Naive thymus-derived CD4-positive, alpha-beta T cell (primary cell): ENCODE measurements at regions not wholly inside any gene's neighbourhood (a gene's known extent, or its start where the extent isn't known, plus 50 kb on each side); places are given as distances from the start of the nearest gene placed in this dataset.

Source experiments
- ATAC-seq: fragments of 150-1000 bp; cut with Tn5 transposase; 2 replicates; pipeline ENCODE4 v1.10.0; 2021; ENCODE audit warnings: mild to moderate bottlenecking, moderate library complexity
- CTCF ChIA-PET: fragments of 350-600 bp; sonication (Branson Sonifier 250); formaldehyde crosslinking; loops from one replicate; lab custom pipeline; 2021; ENCODE audit warnings: antibody characterized with exemption; lab: Charles Lee
- POLR2A ChIA-PET: fragments of 350-600 bp; sonication (Branson Sonifier 250); formaldehyde crosslinking; loops from one replicate; lab custom pipeline; 2021; ENCODE audit warnings: antibody characterized with exemption, inconsistent platforms; lab: Charles Lee
- DNase-seq, 9 donors: peaks; one replicate each; pipeline versions ENCODE4 v3.0.0 to v3.0.0-alpha.2; 2020 to 2022; ENCODE audit warnings: mixed read lengths in 1 of 9
- H3K27ac ChIP-seq: one replicate; pipeline ENCODE4 v1.7.0; 2013; ENCODE audit warnings: mild to moderate bottlenecking, low read depth, low read length, moderate library complexity
- H3K27me3 ChIP-seq, 2 donors: one replicate each; pipeline ENCODE4 v1.7.0; 2013; ENCODE audit warnings: low read length in 2 of 2, mild to moderate bottlenecking in 2 of 2, moderate library complexity in 2 of 2; ENCODE audit not compliant: control insufficient read depth in 2 of 2, insufficient read depth in 2 of 2
- H3K36me3 ChIP-seq, 3 experiments: 1 replicate in 2 of 3; 2 replicates in 1 of 3; pipeline ENCODE4 v1.7.0; 2013; ENCODE audit warnings: low read length in 3 of 3, mild to moderate bottlenecking in 3 of 3, moderate library complexity in 1 of 3; ENCODE audit not compliant: insufficient read depth in 3 of 3, control insufficient read depth in 2 of 3
- H3K4me1 ChIP-seq, 2 donors: one replicate each; pipeline ENCODE4 v1.7.0; 2013; ENCODE audit warnings: low read length in 2 of 2, mild to moderate bottlenecking in 2 of 2, moderate library complexity in 1 of 2; ENCODE audit not compliant: control insufficient read depth in 2 of 2, insufficient read depth in 2 of 2
- H3K4me3 ChIP-seq: 2 replicates; pipeline ENCODE4 v1.7.0; 2013; ENCODE audit warnings: mild to moderate bottlenecking, low read length
- H3K9me3 ChIP-seq, 3 experiments: 1 replicate in 2 of 3; 2 replicates in 1 of 3; pipeline ENCODE4 v1.7.0; 2013; ENCODE audit warnings: low read length in 3 of 3; ENCODE audit not compliant: control insufficient read depth in 2 of 3
- H3K27ac Mint-ChIP-seq, 9 donors: one replicate each; pipeline ENCODE4 v1.8.0; 2020 to 2022; ENCODE audit warnings: mixed read lengths in 9 of 9, mild to moderate bottlenecking in 8 of 9, moderate library complexity in 5 of 9, inconsistent platforms in 2 of 9
- H3K27me3 Mint-ChIP-seq, 5 donors: one replicate each; pipeline ENCODE4 v1.8.0; 2021 to 2022; ENCODE audit warnings: mixed read lengths in 5 of 5, mild to moderate bottlenecking in 1 of 5
- H3K36me3 Mint-ChIP-seq, 5 donors: one replicate each; pipeline ENCODE4 v1.8.0; 2020 to 2022; ENCODE audit warnings: mixed read lengths in 5 of 5, mild to moderate bottlenecking in 3 of 5, inconsistent platforms in 1 of 5
- H3K4me1 Mint-ChIP-seq, 7 donors: one replicate each; pipeline ENCODE4 v1.8.0; 2020 to 2022; ENCODE audit warnings: mixed read lengths in 7 of 7, mild to moderate bottlenecking in 3 of 7, inconsistent platforms in 1 of 7
- H3K4me3 Mint-ChIP-seq, 10 donors: one replicate each; pipeline ENCODE4 v1.8.0; 2020 to 2022; ENCODE audit warnings: mild to moderate bottlenecking in 10 of 10, mixed read lengths in 10 of 10, moderate library complexity in 6 of 10, inconsistent platforms in 2 of 10
- H3K9me3 Mint-ChIP-seq, 11 donors: one replicate each; pipeline ENCODE4 v1.8.0; 2020 to 2022; ENCODE audit warnings: mixed read lengths in 11 of 11, mild to moderate bottlenecking in 4 of 11, inconsistent platforms in 1 of 11, moderate library complexity in 1 of 11
- intact Hi-C, 2 donors: fragments of 100-400 bp; cut with micrococcal nuclease; formaldehyde crosslinking; loops; one replicate each; pipeline ENCODE4 v1.15.1; 2023

- Mint-ChIP-seq H3K27me3 (peaks cover 20 to 44% (median 33%) of the 10 kb centered on the region in 5 donors), H3K27ac (no peak overlapping the region), H3K4me1 (peaks cover 0 to 9% (median 6%) of the 10 kb centered on the region in 7 donors), H3K36me3 (peaks cover 0 to 8% (median 4%) of the 10 kb centered on the region in 5 donors), H3K4me3 (no peak overlapping the region), H3K9me3 (peaks cover 0 to 21% (median 6%) of the 10 kb centered on the region in 11 donors)
- intact Hi-C loops: no loop called here
- H3K9me3 ChIP-seq: no peaks in the 10 kb centered on the region
- ATAC-seq (no peak), DNase-seq (no peak)
- no peak overlapping the region for H3K27ac ChIP-seq
- ChIA-PET CTCF (no interaction called here), POLR2A (no interaction called here)
- H3K4me1 ChIP-seq: no peaks in the 10 kb centered on the region
- H3K4me3 ChIP-seq: no peak overlapping the region
- H3K27me3 ChIP-seq: no peaks in the 10 kb centered on the region
- H3K36me3 ChIP-seq: no peaks in the 10 kb centered on the region
These were observed 84.5 kb upstream of the FAM20C start for GRCh38 chr7:107907-108306.

- Mint-ChIP-seq H3K27ac (no peak overlapping the region), H3K9me3 (peaks cover 3 to 33% (median 11%) of the 10 kb centered on the region in 11 donors), H3K4me3 (no peak overlapping the region), H3K4me1 (peaks cover 0 to 7% (median 4%) of the 10 kb centered on the region in 7 donors), H3K27me3 (peaks cover 27 to 56% (median 43%) of the 10 kb centered on the region in 5 donors), H3K36me3 (peaks cover 0 to 20% (median 4%) of the 10 kb centered on the region in 5 donors)
- ChIA-PET CTCF (no interaction called here), POLR2A (no interaction called here)
- Histone ChIP-seq H3K36me3 (no peaks in the 10 kb centered on the region), H3K4me1 (no peaks in the 10 kb centered on the region), H3K27me3 (no peaks in the 10 kb centered on the region), H3K27ac (no peak overlapping the region), H3K4me3 (no peak overlapping the region), H3K9me3 (no peaks in the 10 kb centered on the region)
- intact Hi-C loops: no loop called here
- ATAC-seq: no peak
- no peak for DNase-seq
These were observed 83.3 kb upstream of the FAM20C start for GRCh38 chr7:109094-109493.

GRCh38 chr7:109898-110556, 82.3 kb upstream of the FAM20C start:
- H3K27me3 Mint-ChIP-seq: peaks cover 33 to 59% (median 48%) of the 10 kb centered on the region in 5 donors
- POLR2A ChIA-PET: no interaction called here
- no peak overlapping the region for H3K27ac Mint-ChIP-seq
- peaks cover 0 to 4% (median 0%) of the 10 kb centered on the region in 7 donors for H3K4me1 Mint-ChIP-seq
- DNase-seq (no peak), ATAC-seq (no peak)
- intact Hi-C loops: no loop called here
- Histone ChIP-seq H3K9me3 (no peaks in the 10 kb centered on the region), H3K4me1 (no peaks in the 10 kb centered on the region), H3K27ac (no peak overlapping the region), H3K4me3 (no peak overlapping the region), H3K36me3 (no peaks in the 10 kb centered on the region), H3K27me3 (no peaks in the 10 kb centered on the region)
- H3K4me3 Mint-ChIP-seq: no peak overlapping the region
- peaks cover 0 to 22% (median 4%) of the 10 kb centered on the region in 5 donors for H3K36me3 Mint-ChIP-seq
- peaks cover 7 to 39% (median 13%) of the 10 kb centered on the region in 11 donors for H3K9me3 Mint-ChIP-seq
- CTCF ChIA-PET: no interaction called here

GRCh38 chr7:110557-111232, 81.7 kb upstream of the FAM20C start:
- no peak for DNase-seq
- H3K27me3 Mint-ChIP-seq: peaks cover 37 to 61% (median 50%) of the 10 kb centered on the region in 5 donors
- H3K27me3 ChIP-seq: no peaks in the 10 kb centered on the region
- POLR2A ChIA-PET: no interaction called here
- intact Hi-C loops: no loop called here
- H3K27ac Mint-ChIP-seq: no peak overlapping the region
- H3K27ac ChIP-seq: no peak overlapping the region
- H3K4me3 Mint-ChIP-seq: no peak overlapping the region
- peaks cover 8 to 42% (median 12%) of the 10 kb centered on the region in 11 donors for H3K9me3 Mint-ChIP-seq
- H3K36me3 Mint-ChIP-seq: peaks cover 0 to 22% (median 4%) of the 10 kb centered on the region in 5 donors
- H3K4me3 ChIP-seq: no peak overlapping the region
- no peaks in the 10 kb centered on the region for H3K9me3 ChIP-seq
- no peaks in the 10 kb centered on the region for H3K4me1 ChIP-seq
- peaks cover 0 to 6% (median 0%) of the 10 kb centered on the region in 7 donors for H3K4me1 Mint-ChIP-seq
- no peaks in the 10 kb centered on the region for H3K36me3 ChIP-seq
- CTCF ChIA-PET: no interaction called here
- no peak for ATAC-seq

- no peaks in the 10 kb centered on the region for H3K9me3 ChIP-seq
- ATAC-seq (no peak), DNase-seq (no peak)
- Mint-ChIP-seq H3K27me3 (peaks cover 39 to 68% (median 51%) of the 10 kb centered on the region in 5 donors), H3K27ac (no peak overlapping the region), H3K9me3 (peaks cover 8 to 42% (median 12%) of the 10 kb centered on the region in 11 donors), H3K36me3 (peaks cover 0 to 22% (median 4%) of the 10 kb centered on the region in 5 donors), H3K4me1 (peaks cover 0 to 7% (median 0%) of the 10 kb centered on the region in 7 donors), H3K4me3 (no peak overlapping the region)
- H3K4me3 ChIP-seq: no peak overlapping the region
- H3K27ac ChIP-seq: no peak overlapping the region
- ChIA-PET CTCF (no interaction called here), POLR2A (no interaction called here)
- H3K27me3 ChIP-seq: no peaks in the 10 kb centered on the region
- no peaks in the 10 kb centered on the region for H3K36me3 ChIP-seq
- intact Hi-C loops: no loop called here
- no peaks in the 10 kb centered on the region for H3K4me1 ChIP-seq
These were observed 80.8 kb upstream of the FAM20C start for GRCh38 chr7:111591-111990.

- H3K4me3 ChIP-seq: no peak overlapping the region
- ATAC-seq (peak; percentile 67), DNase-seq (no peak)
- CTCF ChIA-PET: no interaction called here
- H3K27me3 Mint-ChIP-seq: peaks cover 39 to 75% (median 52%) of the 10 kb centered on the region in 5 donors
- H3K27ac ChIP-seq: no peak overlapping the region
- POLR2A ChIA-PET: no interaction called here
- intact Hi-C loops: no loop called here
- H3K27ac Mint-ChIP-seq: no peak overlapping the region
- H3K36me3 ChIP-seq: no peaks in the 10 kb centered on the region
- peaks cover 0 to 22% (median 4%) of the 10 kb centered on the region in 5 donors for H3K36me3 Mint-ChIP-seq
- H3K27me3 ChIP-seq: no peaks in the 10 kb centered on the region
- no peak overlapping the region for H3K4me3 Mint-ChIP-seq
- H3K4me1 ChIP-seq: no peaks in the 10 kb centered on the region
- peaks cover 0 to 7% (median 0%) of the 10 kb centered on the region in 7 donors for H3K4me1 Mint-ChIP-seq
- no peaks in the 10 kb centered on the region for H3K9me3 ChIP-seq
- H3K9me3 Mint-ChIP-seq: peaks cover 8 to 42% (median 12%) of the 10 kb centered on the region in 11 donors
These were observed 79.5 kb upstream of the FAM20C start for GRCh38 chr7:112881-113280.
